DMS53 treated with DMSO at 0.1 percent for 48 hours (cell line): ENCODE measurements at regions not wholly inside any gene's neighbourhood (a gene's known extent, or its start where the extent isn't known, plus 50 kb on each side); places are given as distances from the start of the nearest gene placed in this dataset.
"Not testable (repeated sequence)": the region's sequence is repeated elsewhere in the genome, so short reads cannot be mapped to it uniquely, and the experiment has no call there.

Source experiments
- DNase-seq: peaks from one replicate; lab custom pipeline; 2025; ENCODE audit not compliant: unreplicated experiment; lab: John Stamatoyannopoulos, UW

DNA sequence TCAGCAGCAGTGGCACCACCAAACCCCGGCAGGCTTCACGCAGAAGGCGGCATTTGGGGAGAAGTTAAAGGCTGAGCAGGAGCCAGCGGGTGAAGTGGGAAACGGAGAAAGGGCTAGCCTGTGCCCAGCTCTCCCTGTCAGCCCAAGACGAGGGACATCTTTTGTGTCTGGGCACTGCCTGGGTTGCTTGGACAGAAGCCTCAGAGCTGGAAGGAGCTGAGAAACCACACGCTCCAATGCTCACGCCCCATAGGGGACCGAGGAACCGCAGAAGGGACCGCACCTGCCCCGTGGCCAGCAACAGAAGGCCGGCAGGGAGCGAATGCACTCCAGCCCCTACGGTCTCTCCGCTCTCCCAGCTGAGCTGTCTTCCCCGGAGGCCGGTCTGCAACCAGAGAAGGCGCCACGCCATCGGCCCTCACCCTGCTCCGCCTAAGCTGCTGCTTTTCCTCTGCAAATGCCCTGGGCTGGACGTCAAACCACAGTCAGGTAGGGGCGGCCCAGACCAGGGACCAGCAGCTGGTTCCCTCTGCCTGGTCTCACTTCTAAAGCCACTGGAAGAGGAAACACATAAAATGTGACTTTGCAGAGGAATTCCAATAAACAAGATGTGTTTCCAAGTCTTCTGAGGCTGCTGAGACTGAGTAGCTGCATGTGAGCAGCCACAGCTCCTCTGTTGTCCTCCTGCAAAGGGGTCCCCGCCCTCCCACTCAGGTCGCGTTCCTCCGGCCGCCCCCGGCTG, 182.4 kb upstream of the ZNF469 start:
- not testable (repeated sequence) for DNase-seq

GRCh38 chr16:88200896-88201185, 181.9 kb upstream of the ZNF469 start:
- no peak for DNase-seq

DNA sequence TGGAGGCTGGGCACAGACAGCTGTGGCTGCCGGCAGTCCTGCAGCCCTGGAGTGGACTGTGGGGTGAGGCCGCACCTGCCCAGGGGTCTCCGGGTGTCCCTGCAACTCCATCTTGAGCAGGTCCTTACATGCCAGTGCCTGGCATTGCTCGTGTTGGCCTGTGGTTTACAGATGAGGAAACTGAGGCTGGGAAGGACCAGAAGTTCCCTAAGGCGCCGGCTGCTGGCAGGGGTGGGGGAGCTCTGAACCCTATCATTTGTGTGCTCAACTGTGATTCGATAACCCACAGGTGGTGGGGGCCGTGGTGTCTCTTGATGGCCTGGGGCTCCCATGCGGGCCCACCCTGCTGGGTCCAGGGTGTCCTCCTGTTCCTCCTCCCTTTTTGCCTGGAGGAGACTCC, 181.1 kb upstream of the ZNF469 start:
- DNase-seq: not testable (repeated sequence)

DNA sequence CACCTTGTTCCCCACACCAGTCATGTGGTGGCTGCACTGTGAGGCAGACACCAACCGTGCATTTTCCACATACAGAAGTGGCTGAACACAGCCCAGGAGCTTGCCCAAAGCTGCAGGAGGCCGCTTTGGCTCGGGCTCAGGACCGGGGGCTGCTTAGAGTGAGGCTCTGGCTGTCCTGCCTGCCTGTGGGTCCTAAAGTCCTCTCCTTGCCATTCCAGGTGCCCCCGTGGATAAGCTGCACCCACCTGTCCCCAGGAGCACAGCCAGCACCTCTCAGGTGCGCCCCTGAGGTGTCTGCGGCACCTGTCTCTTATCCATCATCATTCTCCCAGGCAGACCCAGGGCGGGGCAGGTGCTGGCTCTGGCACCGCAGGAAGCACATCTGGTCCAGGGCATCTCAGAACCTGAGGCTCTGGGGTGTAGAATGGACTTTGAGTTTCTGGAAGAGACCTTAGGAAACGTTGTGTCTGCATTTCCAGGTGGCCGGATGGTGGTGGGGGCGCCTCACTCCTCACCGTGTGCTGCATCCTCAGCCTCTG, 180.5 kb upstream of the ZNF469 start:
- DNase-seq: no peak

DNA sequence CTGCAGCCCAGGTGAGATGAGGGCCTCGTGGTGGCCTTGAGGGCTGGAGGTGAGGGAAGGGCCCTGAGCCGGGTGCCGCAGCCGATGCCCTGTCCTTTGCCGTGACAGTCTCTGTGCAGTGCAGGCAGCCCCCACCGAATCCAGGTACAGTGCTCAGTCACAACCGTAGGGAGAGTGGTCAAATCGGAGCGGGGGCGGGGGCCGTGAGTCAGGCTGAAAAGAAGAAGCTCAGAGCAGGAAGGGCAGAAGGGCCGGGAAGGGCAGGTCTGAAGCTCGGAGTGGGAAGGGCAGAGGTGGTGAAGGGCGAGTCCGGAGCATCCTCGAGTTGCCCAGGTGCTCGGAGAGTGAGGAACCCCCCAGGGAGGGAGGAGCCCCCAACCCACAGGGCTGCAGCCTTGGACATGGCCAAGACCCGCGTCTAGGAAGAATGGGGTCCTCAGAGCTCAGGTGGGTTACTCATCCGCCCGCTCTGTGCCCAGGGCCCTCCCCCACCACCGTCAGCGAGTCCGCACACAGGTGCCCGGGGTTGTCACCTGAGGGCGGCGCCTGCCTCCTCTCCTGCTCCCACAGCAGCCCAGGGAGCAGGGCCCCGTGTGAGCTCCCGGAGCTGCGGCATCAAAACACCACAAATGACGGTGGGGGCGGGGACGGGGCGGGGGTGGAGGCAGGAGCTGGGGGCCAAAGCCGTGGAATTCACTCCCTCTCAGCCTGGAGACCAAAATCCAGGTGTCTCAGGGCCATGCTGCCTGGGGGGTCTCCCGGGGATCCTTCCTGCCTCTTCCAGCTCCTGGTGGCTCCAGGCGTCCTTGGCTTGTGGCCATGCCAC, 179.7 kb upstream of the ZNF469 start:
- not testable (repeated sequence) for DNase-seq

GRCh38 chr16:88204131-88205110, 178.3 kb upstream of the ZNF469 start:
- DNase-seq: not testable (repeated sequence)

GRCh38 chr16:88205482-88205881, 177.3 kb upstream of the ZNF469 start:
- DNase-seq: not testable (repeated sequence)

- not testable (repeated sequence) for DNase-seq
Observed at GRCh38 chr16:88206006-88206405, 176.8 kb upstream of the ZNF469 start.

DNA sequence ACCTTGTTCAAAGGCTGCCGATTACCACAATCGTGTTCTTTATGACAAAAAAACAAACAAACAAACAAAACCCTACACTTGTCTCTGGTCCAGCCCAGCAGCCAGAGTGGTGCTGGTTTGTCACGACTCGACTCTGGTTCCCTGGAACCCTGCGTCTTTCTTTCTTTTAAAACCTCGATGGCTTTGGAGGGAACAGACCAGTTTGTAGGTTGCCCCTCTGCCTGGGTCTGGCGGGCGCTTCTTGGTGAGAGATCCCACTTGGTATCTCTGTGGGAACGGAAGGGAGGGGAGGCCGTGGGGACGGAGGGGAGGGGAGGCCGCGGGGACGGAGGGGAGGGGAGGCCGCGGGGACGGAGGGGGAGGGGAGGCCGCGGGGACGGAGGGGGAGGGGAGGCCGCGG, 176.2 kb upstream of the ZNF469 start:
- DNase-seq: not testable (repeated sequence)

- no peak for DNase-seq
Observed at GRCh38 chr16:88208112-88208511, 174.6 kb upstream of the ZNF469 start.

DNA sequence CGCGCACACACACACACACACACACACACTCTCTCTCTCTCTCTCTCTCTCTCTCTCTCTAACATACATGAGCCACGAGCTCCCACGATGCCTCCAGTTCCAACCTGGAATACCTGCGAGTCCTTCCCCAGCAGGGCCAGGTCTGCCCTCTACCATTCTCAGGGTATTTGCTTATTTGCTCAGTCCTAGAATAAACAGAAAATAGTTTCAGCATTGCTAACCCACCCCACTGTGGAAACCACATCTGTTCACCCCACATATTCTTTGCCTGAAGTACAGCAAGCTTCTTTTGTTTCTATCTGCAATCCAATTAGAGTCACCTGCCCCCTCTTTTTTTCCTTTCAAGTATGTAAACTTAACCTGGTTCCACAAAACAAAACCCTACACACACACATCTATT, 174.0 kb upstream of the ZNF469 start:
- DNase-seq: not testable (repeated sequence)

DNA sequence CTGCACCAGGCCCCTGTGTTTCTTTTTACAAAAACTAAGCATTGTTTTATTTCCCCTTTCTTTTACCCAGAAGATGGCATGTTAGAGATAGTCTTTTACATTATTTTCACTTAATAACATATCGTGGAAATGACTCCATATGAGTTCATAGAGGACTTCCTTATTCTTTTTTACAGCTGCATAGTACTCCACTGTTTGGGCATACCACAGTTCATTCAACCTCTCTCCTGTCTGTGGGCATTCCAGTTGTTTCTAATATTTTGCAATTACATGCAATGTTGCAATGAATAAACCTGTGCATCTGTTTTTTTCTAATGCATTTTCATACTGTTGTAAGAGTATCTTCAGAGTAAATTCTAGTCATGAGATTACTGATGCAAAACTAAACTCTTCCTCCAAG, 173.2 kb upstream of the ZNF469 start:
- not testable (repeated sequence) for DNase-seq

DNA sequence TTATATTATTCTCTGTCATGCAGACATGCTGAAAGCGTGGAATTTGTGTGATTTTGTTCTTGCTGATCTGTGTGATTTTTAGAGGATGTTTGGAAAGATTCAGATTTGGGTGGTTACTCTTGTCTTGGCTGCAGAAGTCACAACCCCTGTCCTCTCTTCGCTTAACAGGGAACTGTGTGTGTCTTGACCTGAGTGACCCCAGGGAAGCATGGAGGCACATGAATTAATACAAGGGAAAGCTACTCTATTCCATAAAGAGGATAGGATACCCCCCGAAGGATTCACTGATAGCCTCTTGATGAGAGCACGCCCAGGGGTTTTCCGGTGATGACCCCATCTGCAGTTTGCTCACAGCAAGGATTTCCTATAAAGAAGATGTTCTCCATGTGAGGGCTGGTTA, 168.8 kb upstream of the ZNF469 start:
- DNase-seq: not testable (repeated sequence)

DNA sequence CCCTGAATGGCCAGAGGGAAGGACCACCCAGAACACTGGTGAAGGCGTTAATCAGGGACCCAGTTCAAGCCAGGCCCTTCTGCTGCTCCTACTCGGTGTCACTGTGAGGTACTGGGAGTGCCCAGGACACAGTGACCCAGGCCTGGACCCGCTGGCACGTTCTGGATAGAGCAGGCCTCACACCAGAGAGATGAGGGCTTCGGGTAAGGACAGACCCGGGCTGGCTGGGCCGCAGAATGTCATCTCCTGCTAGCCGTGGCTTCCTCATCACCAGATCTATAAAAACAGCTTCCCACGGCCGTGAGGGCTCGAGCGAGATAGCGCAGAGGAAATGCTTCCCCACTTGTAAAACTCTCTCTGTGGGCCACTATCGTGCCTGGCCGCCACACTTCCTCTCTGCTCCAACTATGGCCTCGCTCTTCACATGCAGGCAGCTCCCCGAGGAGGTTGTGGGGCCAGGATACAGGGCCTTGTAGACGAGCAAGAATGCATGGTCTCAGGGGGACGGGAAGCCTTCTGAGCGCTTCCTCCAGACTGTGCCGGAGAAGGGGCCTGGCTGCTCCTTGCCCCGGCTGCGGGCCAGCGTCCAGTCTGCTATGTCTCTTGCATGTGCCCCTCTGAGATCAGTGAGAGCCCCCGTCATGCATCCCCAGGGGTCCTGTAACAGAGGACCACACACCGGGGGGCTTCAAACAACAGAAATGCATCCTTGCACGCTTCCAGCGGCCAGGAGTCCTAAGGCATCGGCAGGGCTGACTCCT, 161.6 kb upstream of the ZNF469 start:
- not testable (repeated sequence) for DNase-seq

- DNase-seq: not testable (repeated sequence)
Observed at GRCh38 chr16:88223696-88224095, 159.1 kb upstream of the ZNF469 start.

GRCh38 chr16:88224131-88224898, 158.4 kb upstream of the ZNF469 start:
- DNase-seq: not testable (repeated sequence)

- not testable (repeated sequence) for DNase-seq
Observed at GRCh38 chr16:88225640-88226230, 157.0 kb upstream of the ZNF469 start.

DNA sequence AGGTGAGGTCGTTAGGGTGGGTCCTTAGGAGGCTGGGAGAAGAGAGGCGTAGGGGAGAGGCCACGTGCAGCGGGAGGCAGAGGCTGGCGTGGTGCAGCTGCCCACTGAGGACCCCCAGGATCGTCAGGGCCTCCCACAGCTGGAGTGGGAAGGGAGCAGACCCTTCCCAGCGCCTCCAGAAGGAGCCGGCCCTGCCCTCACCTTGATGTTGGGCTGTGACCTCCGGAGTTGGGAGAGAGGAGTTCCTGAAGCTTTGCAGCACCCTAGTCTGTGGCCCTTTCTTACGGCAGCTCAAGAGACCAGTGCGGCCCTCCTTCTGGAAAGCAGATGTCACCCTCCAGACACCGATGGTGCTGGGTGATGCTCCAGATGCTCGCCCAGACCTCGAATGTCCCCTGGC, 156.5 kb upstream of the ZNF469 start:
- DNase-seq: not testable (repeated sequence)
